ENCODE measurements at regions not wholly inside any gene's neighbourhood (a gene's known extent, or its start where the extent isn't known, plus 50 kb on each side); places are given as distances from the start of the nearest gene placed in this dataset.

DNA sequence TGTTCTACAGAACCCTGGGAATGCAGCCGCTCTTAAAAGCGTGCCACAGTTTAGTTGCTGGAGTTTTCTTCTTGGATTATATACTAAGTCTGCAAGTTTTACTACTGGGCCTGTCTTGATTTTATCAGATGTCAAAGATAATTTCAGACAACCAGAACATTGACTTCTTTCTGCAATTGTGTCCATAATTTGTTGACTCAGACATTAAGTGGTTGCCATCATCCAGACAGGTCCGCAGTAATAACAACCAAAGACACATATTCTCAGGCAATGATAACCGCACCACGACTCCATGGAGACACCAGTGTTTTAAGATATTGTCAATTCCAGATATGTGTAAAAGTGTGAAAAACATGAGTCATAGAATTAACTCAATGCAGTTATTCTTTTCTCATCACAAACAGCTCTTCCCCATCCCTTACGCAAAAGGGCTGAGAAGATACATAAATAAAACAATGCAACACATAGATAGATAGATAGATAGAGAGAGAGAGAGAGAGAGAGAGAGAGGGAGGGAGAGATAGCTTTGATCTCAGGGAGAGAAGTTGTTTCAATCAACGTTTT lies 90.4 kb upstream of the FMN2 start:
- no peak for DNase-seq

DNA sequence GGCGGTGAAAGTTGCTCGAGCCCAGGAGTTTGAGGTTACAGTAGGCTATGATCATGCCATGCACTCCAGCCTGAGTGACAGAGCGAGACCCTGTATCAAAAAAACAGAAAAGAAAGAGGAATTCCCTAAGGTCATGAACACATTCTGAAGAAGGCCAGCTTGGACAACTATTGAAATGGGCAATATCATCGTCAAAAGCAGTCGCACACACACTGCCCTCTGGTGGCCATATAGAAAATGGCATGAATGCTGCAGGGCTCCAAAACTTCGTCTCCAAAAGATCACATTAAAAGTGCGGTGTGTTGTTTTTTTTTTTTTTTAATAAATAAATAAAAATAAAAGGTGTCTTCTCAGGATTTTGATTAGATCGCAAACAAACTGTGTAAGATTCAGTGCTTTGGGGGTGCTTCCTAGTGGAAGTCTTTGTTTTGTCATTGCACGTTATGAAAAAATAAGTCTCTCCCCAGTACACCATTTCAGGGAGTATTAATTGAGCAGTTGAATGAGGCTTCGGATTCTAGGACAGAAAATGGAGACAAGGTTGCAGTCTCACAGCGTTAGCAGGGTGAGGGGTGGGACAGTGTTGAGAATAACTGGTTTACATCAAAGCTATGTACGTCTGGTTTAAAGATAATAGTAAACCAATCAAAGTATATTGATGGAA lies 87.5 kb upstream of the FMN2 start:
- DNase-seq = peak in 1 of 2 experiments; percentile 18

DNA sequence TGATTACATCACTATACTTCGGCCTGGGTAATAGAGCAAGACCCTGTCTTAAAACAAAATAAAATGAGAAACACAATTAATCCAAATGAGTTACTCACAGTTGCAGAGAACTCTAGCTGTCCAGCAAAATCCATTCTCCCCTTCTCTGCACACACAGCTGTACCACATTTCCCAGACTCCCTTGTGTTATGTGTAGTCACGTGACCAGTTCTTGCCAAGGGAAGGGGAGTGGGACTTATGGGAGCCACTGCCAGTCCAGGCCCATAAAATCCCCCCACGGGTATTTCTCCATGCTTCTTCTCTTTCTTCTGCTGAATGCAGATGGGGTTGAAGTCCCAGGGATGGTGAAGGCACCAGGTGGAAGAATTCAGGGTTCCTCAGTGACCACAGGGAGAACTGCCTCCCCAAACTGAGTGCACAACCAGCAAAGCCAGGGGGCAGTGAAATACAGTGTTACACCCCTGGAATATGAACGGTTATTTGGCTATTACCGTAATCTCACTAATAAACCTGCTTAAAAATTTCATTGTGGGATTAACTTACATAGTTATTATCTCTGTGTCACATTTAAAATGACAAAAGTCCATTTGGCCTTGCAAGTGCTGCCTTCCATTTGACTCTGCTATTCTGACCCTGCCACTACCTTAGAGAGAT lies 85.6 kb upstream of the FMN2 start:
- peak; percentile 36 to 68 for DNase-seq

GRCh38 chr1:240008298-240008697 lies 83.4 kb upstream of the FMN2 start:
- peak; percentile 74 to 88 for DNase-seq

DNA sequence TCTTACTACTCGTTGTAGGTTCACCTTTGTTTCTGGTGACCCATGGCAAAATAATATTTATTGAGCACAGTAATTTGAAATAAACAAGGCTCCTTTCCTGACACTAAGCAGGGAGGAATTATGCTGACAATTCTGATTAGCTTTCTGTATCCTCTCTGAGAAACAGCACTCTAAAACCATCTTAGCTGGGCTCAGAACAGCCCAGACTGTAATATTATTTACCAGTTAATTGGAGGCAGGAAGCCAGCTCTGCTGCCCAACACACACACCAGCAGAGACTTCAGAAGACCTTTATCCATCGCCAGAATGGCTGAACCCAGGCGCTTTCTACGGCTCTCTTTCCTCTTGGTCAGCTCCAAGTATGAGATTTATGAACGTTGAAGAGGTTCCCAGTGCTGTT lies 77.6 kb upstream of the FMN2 start:
- no peak for DNase-seq

- DNase-seq = no peak
These were observed 73.1 kb upstream of the FMN2 start for GRCh38 chr1:240018617-240019016.

- no peak for DNase-seq
These were observed 72.2 kb upstream of the FMN2 start for GRCh38 chr1:240019524-240019923.

DNA sequence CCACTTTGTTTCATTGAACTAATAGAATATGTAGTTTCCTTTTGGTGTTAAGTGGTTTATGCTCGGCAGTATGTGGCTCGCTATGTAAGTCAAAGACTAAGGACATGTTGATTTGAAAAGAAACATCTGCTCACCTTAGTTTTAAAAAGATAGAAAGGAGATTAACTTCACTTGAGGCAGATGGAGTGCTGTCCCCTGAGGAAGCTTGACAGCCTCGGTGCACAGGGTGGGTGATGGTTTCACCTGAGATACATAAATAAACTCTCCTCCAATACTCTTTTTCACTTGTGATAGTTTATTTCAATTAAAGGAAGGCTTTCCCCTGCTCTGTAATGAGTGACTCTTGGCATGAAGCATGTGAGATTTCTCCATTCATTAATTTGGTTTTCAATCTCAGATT lies 70.8 kb upstream of the FMN2 start:
- DNase-seq = peak; percentile 64 to 90

GRCh38 chr1:240021709-240022108 lies 70.0 kb upstream of the FMN2 start:
- peak; percentile 22 to 70 for DNase-seq

GRCh38 chr1:240027059-240027462 lies 64.6 kb upstream of the FMN2 start:
- DNase-seq = peak; percentile 27 to 55

DNA sequence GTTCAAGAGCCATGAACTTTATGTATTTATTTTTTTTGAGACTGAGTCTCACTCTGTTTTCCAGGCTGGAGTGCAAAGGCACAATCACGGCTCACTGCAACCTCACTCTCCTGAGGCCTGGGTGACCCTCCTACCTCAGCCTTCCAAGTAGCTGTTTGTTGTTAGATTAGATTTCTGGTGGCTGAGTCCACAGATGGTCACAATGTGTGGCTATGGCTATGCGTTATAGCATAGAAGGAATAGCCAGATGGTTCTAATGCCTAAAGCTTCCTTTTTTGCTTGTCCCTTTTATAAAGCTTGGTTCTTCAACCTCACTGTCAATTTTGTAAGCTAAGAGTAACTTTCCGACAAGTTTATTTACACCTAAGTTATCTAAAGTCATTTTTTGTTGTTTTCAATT lies 62.3 kb upstream of the FMN2 start:
- peak; percentile 37 to 77 for DNase-seq

DNA sequence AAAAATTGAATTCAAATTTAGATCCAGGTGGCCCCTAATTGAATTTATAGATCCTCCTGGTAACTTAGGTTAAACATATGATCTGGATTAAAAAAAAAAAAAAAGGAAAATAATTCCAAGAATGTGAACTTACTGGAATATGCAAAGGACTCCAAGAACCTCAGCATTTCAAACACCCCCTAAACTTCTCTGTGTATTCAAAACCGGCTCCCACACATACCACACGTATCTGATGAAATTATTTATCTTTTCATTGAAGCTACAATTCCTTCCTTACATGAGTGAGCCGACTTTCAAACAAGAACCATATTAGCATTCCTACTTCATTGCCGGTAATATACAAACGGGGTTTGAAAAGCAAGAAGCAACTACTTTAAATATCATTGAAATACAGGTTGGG lies 61.4 kb upstream of the FMN2 start:
- DNase-seq = no peak

DNA sequence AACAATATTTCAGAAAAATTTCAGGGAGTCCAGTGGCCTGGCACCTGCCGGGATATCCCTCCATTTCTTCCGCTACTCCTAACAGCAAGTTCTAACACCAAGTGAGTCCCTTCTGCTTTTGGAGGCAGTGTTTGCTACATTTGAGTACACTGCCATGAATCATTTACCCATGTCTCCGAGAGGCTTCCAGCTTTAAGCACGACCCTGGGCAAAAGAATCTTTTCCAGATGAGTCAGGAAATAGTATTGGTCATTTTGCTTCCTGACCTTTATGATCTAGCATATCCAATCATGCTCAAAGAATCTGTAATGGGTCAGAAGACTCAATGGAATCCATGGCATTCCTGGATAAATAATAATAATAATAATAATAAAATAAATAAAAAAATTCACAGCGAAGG lies 60.7 kb upstream of the FMN2 start:
- no peak for DNase-seq

DNA sequence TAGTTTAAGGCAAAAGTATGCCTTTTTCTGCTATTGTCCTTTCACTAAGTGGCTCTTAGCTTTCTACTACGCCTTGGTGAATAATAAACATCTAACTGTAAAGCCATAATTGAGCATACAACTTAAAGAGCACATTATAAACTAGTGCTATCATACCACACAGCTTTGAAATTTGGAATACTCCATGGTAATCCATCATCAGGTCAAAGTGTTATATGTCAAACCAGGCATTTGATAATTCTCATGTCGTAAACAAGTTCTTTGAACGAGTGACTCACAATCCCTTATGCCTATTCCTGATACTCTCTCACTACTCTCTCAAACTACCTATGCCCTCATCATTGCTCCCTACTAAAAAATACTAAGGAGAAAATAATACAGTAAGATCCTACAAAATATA lies 60.3 kb upstream of the FMN2 start:
- no peak for DNase-seq

DNA sequence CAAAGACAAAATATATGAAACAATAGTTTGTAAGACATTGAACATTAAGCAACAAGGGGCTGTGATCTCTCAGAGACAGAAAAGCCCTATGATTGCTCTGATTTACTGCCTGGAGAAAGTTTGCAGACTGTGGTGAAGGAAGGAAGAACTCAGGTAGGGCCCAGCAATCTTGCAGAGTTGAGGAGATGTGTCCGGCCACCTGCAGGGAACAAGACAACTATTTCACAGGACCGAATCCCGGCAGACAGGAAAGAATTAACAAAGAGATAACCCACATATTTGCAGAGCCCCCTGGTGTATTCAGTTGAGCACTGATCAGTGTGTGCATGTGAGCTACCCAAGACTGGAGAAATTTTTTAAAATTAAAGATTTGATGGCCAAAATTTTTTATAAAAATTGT lies 58.3 kb upstream of the FMN2 start:
- no peak for DNase-seq

- DNase-seq = no peak
These were observed 55.2 kb upstream of the FMN2 start for GRCh38 chr1:240036526-240036925.

Data from NCI-H524 (cell line).